Heart right ventricle (tissue), 16 donors: ENCODE measurements at regions not wholly inside any gene's neighbourhood (a gene's known extent, or its start where the extent isn't known, plus 50 kb on each side); places are given as distances from the start of the nearest gene placed in this dataset.

Source experiments
- ATAC-seq, 8 donors: fragments of 200-7000 bp; cut with Tn5 transposase; one replicate each; pipeline ENCODE4 v1.9.1; 2020; ENCODE audit warnings: mild to moderate bottlenecking in 8 of 8, moderate library complexity in 8 of 8, moderate number of reproducible peaks in 1 of 8
- DNase-seq, 2 donors: peaks; one replicate each; pipeline ENCODE4 v3.0.0-alpha.2; 2020
- H3K27ac ChIP-seq, 10 donors: fragments of 200-600 bp; sonication (generic) in 2 of 10; one replicate each; pipeline versions ENCODE4 v1.5.0 to v1.8.0; 2020 to 2022; ENCODE audit warnings: mild to moderate bottlenecking in 3 of 10
- H3K27me3 ChIP-seq, 7 donors: fragments of 200-600 bp; one replicate each; pipeline ENCODE4 v1.8.0; 2021 to 2022; ENCODE audit warnings: mild to moderate bottlenecking in 2 of 7
- H3K36me3 ChIP-seq, 9 donors: fragments of 200-600 bp; sonication (generic) in 1 of 9; one replicate each; pipeline versions ENCODE4 v1.5.0 to v1.8.0; 2020 to 2022; ENCODE audit warnings: mild to moderate bottlenecking in 2 of 9
- H3K4me1 ChIP-seq, 9 donors: fragments of 200-600 bp; sonication (generic) in 1 of 9; one replicate each; pipeline versions ENCODE4 v1.5.0 to v1.8.0; 2020 to 2022; ENCODE audit warnings: mild to moderate bottlenecking in 4 of 9
- H3K4me3 ChIP-seq, 10 donors: fragments of 200-600 bp; sonication (generic) in 2 of 10; one replicate each; pipeline versions ENCODE4 v1.5.0 to v1.8.0; 2020 to 2022; ENCODE audit warnings: mild to moderate bottlenecking in 7 of 10, moderate library complexity in 2 of 10
- H3K9me3 ChIP-seq, 11 donors: fragments of 200-600 bp in 10 of 11; sonication (generic) in 2 of 11; one replicate each; pipeline versions ENCODE4 v1.5.0 to v1.8.0; 2013 to 2022; ENCODE audit warnings: mild to moderate bottlenecking in 2 of 11, control low read depth in 1 of 11, moderate library complexity in 1 of 11
- WGBS, 2 donors: extraction: QIAGEN DNeasy Blood & Tissue Kit; methylation state at CpG; one replicate each; pipeline ENCODE4 v1.1.7; 2013; ENCODE audit warnings: inconsistent platforms in 1 of 2; 5-methylcytosine and 5-hydroxymethylcytosine counted together
- intact Hi-C, 10 donors: fragments of 100-400 bp; cut with DNase I; formaldehyde crosslinking; loops; one replicate each; pipeline versions ENCODE4 v1.11.1 to v1.14.2; 2022
- TF ChIP-seq, protein P1 (sequence below), 9 donors: fragments of 200-600 bp; sonication (generic) in 2 of 9; IDR thresholded peaks; one replicate each; pipeline versions ENCODE4 v1.5.0 to v1.8.0; 2021 to 2022; ENCODE audit warnings: antibody characterized with exemption in 9 of 9, mild to moderate bottlenecking in 5 of 9, moderate library complexity in 1 of 9
- donor health status: Arrhythmogenic right ventricular cardiomyopathy.
- donor health status: ischemic (EF 13 %, LVEDD 7.1; RV severe dilation, severe dysfunction).
- donor health status: healthy with polysubstance abuse.
- donor health status: DM: no; HTN: yes; CAD: no.
- donor health status: DM: no; HTN: no; CAD: no.
- donor health status: ischemic (EF 25% LVEDD 6.9; RV normal size, moderate dysfunction).
- donor health status: ischemic (EF 25% LVEDD 5.7; RV mildly dilated, moderate dysfunction).
- donor health status: healthy.
- donor health status: DM: yes; HTN: yes; CAD: no.
- donor health status: Ischemic cardiomyopathy.
- donor health status: ischemic (EF 35%, LVEDD 5.7; RV mildly dilated, moderate dysfunction).
- donor health status: nonischemic (EF 11% LVEDD 7.7; RV severe dilation, severe dysfunction).
- donor health status: DM: yes; HTN: yes; CAD: no.
- donor health status: PGD.
- donor health status: ischemic (EF 29% LVEDD 5.4; RV normal size, mild dysfunction).
- donor health status: nonischemic (EF 23%, LVEDD 6.1; RV moderate dilation, normal function).

DNA sequence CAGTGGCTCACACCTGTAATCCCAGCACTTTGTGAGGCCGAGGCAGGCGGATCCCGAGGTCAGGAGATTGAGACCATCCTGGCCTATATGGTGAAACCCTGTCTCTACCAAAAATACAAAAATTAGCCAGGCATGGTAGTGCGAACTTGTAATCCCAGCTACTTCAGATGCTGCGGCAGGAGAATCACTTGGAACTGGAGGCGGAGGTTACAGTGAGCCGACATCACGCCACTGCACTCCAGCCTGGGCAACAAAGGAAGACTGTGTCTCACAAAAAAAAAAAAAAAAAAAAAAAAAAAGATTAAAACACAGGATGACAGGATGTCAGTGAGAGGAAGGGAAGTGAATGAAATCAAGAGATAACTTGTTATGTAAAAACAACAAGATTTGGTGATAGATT lies 1158.5 kb downstream of the PCDH9 start:
- intact Hi-C loops: no loop called here
- Histone ChIP-seq H3K27me3 (no peaks in the 10 kb centered on the region), H3K4me1 (no peaks in the 10 kb centered on the region), H3K27ac (no peak overlapping the region), H3K36me3 (no peaks in the 10 kb centered on the region), H3K4me3 (no peak overlapping the region), H3K9me3 (no peaks in the 10 kb centered on the region)
- ATAC-seq (no peak), DNase-seq (no peak)
- TF ChIP-seq, protein P1, sequence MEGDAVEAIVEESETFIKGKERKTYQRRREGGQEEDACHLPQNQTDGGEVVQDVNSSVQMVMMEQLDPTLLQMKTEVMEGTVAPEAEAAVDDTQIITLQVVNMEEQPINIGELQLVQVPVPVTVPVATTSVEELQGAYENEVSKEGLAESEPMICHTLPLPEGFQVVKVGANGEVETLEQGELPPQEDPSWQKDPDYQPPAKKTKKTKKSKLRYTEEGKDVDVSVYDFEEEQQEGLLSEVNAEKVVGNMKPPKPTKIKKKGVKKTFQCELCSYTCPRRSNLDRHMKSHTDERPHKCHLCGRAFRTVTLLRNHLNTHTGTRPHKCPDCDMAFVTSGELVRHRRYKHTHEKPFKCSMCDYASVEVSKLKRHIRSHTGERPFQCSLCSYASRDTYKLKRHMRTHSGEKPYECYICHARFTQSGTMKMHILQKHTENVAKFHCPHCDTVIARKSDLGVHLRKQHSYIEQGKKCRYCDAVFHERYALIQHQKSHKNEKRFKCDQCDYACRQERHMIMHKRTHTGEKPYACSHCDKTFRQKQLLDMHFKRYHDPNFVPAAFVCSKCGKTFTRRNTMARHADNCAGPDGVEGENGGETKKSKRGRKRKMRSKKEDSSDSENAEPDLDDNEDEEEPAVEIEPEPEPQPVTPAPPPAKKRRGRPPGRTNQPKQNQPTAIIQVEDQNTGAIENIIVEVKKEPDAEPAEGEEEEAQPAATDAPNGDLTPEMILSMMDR (IDR thresholded peaks at IDR 0.05): no peak
- 81 to 86% methylated on average over 8 of the region's 8 CpGs for WGBS, 2 donors

DNA sequence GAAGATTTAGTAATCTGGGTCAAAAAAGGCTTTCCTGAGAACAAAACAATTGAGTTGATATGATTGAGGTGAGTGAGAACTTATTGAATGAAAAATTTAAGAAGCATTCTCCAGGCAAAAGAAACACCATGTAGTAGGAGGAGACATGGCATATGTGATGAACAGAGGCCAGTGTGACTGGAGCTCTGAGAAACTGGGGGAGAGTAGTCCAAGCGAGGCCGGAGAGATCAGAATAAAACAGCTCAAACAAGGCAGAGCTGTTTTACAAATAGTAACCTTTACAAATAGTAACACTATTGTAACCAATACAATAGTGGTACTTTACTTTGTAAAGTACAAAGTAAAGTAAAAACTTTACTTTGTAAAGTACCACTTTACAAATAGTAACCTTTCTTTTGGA lies 1159.1 kb downstream of the PCDH9 start:
- H3K4me1 ChIP-seq: no peaks in the 10 kb centered on the region
- TF ChIP-seq, protein P1 (IDR thresholded peaks at IDR 0.05): no peak
- no peaks in the 10 kb centered on the region for H3K36me3 ChIP-seq
- no peaks in the 10 kb centered on the region for H3K9me3 ChIP-seq
- intact Hi-C loops: no loop called here
- ATAC-seq (no peak), DNase-seq (no peak)
- H3K4me3 ChIP-seq: no peak overlapping the region
- H3K27me3 ChIP-seq: no peaks in the 10 kb centered on the region
- H3K27ac ChIP-seq: no peak overlapping the region
- 84 to 92% methylated on average over 2 of the region's 2 CpGs for WGBS, 2 donors

DNA sequence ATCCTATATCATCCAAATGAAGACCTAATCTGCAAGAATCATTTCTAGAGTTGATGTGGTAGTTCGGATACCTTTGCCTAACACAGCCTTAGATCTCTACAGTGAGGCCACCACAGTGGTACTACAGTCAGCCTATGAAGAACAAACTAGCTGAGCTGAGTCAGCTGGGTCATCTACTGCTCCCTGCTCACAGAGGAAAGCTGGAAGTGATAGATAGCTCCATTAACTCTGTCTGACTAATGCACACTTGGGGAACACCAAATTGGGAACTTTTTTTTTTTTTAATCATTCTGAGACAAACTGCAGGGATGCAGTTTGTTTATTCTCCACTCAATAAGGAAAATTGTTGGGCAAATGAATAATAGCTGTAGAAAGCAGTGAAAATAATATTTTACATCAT lies 1160.6 kb downstream of the PCDH9 start:
- WGBS, 2 donors: 79 to 89% methylated on average over 1 of the region's 1 CpG
- intact Hi-C loops: no loop called here

DNA sequence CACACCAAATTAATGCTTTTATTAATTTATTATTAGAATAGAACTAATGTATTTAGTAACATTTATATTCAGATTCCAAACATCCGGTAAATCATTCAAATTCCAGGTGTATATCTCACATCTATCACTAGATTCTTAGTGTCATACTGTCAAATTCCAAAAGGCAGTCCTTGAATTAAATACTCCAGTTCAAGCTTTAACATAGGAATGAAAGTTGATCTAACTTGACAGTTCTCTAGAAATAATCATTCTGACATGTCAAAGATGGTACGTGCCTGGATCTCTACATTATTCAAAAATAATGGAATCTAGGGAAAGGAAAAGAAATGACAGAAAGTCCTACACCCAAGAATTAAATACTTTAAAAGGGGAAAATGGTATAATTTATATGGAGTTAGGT lies 1161.5 kb downstream of the PCDH9 start:
- Histone ChIP-seq H3K9me3 (no peaks in the 10 kb centered on the region), H3K27me3 (no peaks in the 10 kb centered on the region), H3K36me3 (no peaks in the 10 kb centered on the region), H3K4me1 (no peaks in the 10 kb centered on the region), H3K27ac (no peak overlapping the region), H3K4me3 (no peak overlapping the region)
- DNase-seq (no peak), ATAC-seq (no peak)
- TF ChIP-seq, protein P1 (IDR thresholded peaks at IDR 0.05): no peak
- intact Hi-C loops: no loop called here
- WGBS, 2 donors: 46 to 70% methylated on average over 2 of the region's 2 CpGs

More for the DNA sequence above, 1160.6 kb downstream of the PCDH9 start:
- H3K27ac ChIP-seq: no peak overlapping the region
- TF ChIP-seq, protein P1 (IDR thresholded peaks at IDR 0.05): no peak
- H3K4me3 ChIP-seq: no peak overlapping the region
- no peaks in the 10 kb centered on the region for H3K36me3 ChIP-seq
- ATAC-seq: no peak
- no peaks in the 10 kb centered on the region for H3K27me3 ChIP-seq
- H3K4me1 ChIP-seq: no peaks in the 10 kb centered on the region
- no peak for DNase-seq
- no peaks in the 10 kb centered on the region for H3K9me3 ChIP-seq

DNA sequence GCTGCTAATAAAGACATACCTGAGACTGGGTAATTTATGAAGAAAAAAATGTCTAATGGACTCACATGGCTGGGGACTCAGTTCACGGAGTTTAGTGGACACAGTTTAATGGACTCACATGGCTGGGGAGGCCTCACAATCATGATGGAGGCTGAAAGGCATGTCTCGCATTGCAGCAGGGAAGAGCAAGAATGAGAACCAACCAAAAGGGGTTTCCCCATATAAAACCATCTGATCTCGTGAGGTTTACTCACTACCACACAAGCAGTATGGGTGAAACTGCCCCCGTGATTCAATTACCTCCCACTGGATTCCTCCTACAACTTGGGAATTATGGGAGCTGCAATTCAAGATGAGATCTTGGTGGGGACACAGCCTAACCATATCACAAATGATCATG lies 1181.2 kb downstream of the PCDH9 start:
- Histone ChIP-seq H3K36me3 (no peaks in the 10 kb centered on the region), H3K27me3 (no peaks in the 10 kb centered on the region), H3K9me3 (peaks cover 0 to 15% (median 0%) of the 10 kb centered on the region in 11 donors), H3K27ac (no peak overlapping the region), H3K4me1 (no peaks in the 10 kb centered on the region), H3K4me3 (no peak overlapping the region)
- DNase-seq (no peak), ATAC-seq (no peak)
- intact Hi-C loops: no loop called here
- WGBS, 2 donors: 82 to 91% methylated on average over 4 of the region's 4 CpGs
- TF ChIP-seq, protein P1 (IDR thresholded peaks at IDR 0.05): no peak
